ENCODE measurements at regions not wholly inside any gene's neighbourhood (a gene's known extent, or its start where the extent isn't known, plus 50 kb on each side); places are given as distances from the start of the nearest gene placed in this dataset.
"Not testable (repeated sequence)": the region's sequence is repeated elsewhere in the genome, so short reads cannot be mapped to it uniquely, and the experiment has no call there.

DNA sequence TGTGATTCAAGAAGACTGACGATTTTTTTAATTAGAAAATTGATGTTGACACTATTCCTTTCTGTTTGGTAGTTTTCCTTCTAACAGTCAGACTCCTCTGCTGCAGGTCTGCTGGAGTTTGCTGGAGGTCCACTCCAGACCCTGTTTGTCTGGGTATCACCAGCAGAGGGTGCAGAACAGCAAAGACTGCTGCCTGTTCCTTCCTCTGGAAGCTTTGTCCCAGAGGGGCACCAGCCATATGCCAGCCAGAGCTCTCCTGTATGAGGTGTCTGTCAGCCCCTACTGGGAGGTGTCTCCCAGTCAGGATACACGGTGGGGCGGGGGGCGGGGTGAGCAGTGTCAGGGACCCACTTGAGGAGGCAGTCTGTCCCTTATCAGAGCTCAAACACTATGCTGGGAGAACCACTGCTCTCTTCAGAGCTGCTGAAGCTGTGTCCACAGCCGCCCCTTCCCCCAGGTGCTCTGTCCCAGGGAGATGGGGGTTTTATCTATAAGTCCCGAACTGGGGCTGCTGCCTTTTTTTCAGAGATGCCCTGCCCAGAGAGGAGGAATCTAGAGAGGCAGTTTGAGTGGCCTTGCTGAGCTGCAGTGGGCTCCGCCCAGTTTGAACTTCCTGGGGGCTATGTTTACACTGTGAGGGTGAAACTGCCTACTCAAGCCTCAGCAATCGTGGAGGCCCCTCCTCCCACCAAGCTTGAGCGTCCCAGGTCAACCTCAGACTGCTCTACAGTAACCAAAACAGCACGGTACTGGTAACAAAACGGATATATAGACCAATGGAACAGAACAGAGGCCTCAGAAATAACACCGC lies 1358.1 kb upstream of the CHAC2 start:
- TF ChIP-seq, protein P1, sequence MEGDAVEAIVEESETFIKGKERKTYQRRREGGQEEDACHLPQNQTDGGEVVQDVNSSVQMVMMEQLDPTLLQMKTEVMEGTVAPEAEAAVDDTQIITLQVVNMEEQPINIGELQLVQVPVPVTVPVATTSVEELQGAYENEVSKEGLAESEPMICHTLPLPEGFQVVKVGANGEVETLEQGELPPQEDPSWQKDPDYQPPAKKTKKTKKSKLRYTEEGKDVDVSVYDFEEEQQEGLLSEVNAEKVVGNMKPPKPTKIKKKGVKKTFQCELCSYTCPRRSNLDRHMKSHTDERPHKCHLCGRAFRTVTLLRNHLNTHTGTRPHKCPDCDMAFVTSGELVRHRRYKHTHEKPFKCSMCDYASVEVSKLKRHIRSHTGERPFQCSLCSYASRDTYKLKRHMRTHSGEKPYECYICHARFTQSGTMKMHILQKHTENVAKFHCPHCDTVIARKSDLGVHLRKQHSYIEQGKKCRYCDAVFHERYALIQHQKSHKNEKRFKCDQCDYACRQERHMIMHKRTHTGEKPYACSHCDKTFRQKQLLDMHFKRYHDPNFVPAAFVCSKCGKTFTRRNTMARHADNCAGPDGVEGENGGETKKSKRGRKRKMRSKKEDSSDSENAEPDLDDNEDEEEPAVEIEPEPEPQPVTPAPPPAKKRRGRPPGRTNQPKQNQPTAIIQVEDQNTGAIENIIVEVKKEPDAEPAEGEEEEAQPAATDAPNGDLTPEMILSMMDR (IDR thresholded peaks at IDR 0.05): not testable (repeated sequence)
- not testable (repeated sequence) for TF ChIP-seq POLR2AphosphoS5, POLR2A (IDR thresholded peaks at IDR 0.05)
